Right lobe of liver (tissue), 4 donors: ENCODE measurements at regions not wholly inside any gene's neighbourhood (a gene's known extent, or its start where the extent isn't known, plus 50 kb on each side); places are given as distances from the start of the nearest gene placed in this dataset.

ENCODE experiments used
- CTCF ChIP-seq, 4 donors: fragments of 200-600 bp in 3 of 4; fragments of 450-650 bp in 1 of 4; IDR thresholded peaks; one replicate each; pipeline versions ENCODE4 v1.5.1 to v1.8.0; 2016 to 2022; ENCODE audit warnings: antibody characterized with exemption in 4 of 4, mild to moderate bottlenecking in 2 of 4
- POLR2A ChIP-seq: fragments of 450-650 bp; IDR thresholded peaks from one replicate; pipeline ENCODE4 v1.6.1; 2017; ENCODE audit warnings: antibody characterized with exemption, mild to moderate bottlenecking
- donor health status: DM: no; HTN: no; CAD: no.
- donor health status: DM: no; HTN: no; CAD: no.
- donor health status: DM: no; HTN: yes; CAD: no.

- TF ChIP-seq CTCF (IDR thresholded peaks at IDR 0.05) = no peak
- TF ChIP-seq POLR2A = no peak
These were observed 223.7 kb upstream of the SEMA6D start for GRCh38 chr15:47493357-47494247.
